HG03108 (cell line): ENCODE measurements at regions not wholly inside any gene's neighbourhood (a gene's known extent, or its start where the extent isn't known, plus 50 kb on each side); places are given as distances from the start of the nearest gene placed in this dataset.

Source experiments
- ATAC-seq: cut with Tn5 transposase; IDR thresholded peaks from one replicate; pipeline ENCODE4 v1.9.1; 2021; ENCODE audit warnings: moderate library complexity; ENCODE audit not compliant: unreplicated experiment

GRCh38 chr13:40398065-40398464 lies 268.4 kb downstream of the FOXO1 start:
- ATAC-seq, result no peak

- ATAC-seq, result no peak
These were observed 266.7 kb downstream of the FOXO1 start for GRCh38 chr13:40399756-40400155.

GRCh38 chr13:40401911-40402776 lies 264.3 kb downstream of the FOXO1 start:
- ATAC-seq, result peak; percentile 93

GRCh38 chr13:40402931-40403431 lies 263.5 kb downstream of the FOXO1 start:
- ATAC-seq, result no peak

GRCh38 chr13:40403509-40404241 lies 262.8 kb downstream of the FOXO1 start:
- no peak for ATAC-seq

GRCh38 chr13:40404407-40404806 lies 262.0 kb downstream of the FOXO1 start:
- ATAC-seq, result no peak

GRCh38 chr13:40404967-40405716 lies 261.3 kb downstream of the FOXO1 start:
- ATAC-seq, result no peak

- no peak for ATAC-seq
These were observed 259.9 kb downstream of the FOXO1 start for GRCh38 chr13:40406405-40407120.

GRCh38 chr13:40407567-40407966 lies 258.9 kb downstream of the FOXO1 start:
- no peak for ATAC-seq

GRCh38 chr13:40408602-40409001 lies 257.8 kb downstream of the FOXO1 start:
- no peak for ATAC-seq

GRCh38 chr13:40409278-40409677 lies 257.2 kb downstream of the FOXO1 start:
- no peak for ATAC-seq

GRCh38 chr13:40410315-40410714 lies 256.1 kb downstream of the FOXO1 start:
- no peak for ATAC-seq

- no peak for ATAC-seq
These were observed 246.2 kb downstream of the FOXO1 start for GRCh38 chr13:40420160-40420740.

- no peak for ATAC-seq
These were observed 243.7 kb downstream of the FOXO1 start for GRCh38 chr13:40422588-40423235.

GRCh38 chr13:40428354-40428753 lies 238.1 kb downstream of the FOXO1 start:
- no peak for ATAC-seq

GRCh38 chr13:40429706-40430545 lies 236.5 kb downstream of the FOXO1 start:
- ATAC-seq, result no peak

GRCh38 chr13:40432018-40432978 lies 234.1 kb downstream of the FOXO1 start:
- ATAC-seq, result peak; percentile 83

- no peak for ATAC-seq
These were observed 233.4 kb downstream of the FOXO1 start for GRCh38 chr13:40433001-40433400.
